ENCODE measurements at regions not wholly inside any gene's neighbourhood (a gene's known extent, or its start where the extent isn't known, plus 50 kb on each side); places are given as distances from the start of the nearest gene placed in this dataset.
A peak's percentile ranks its signal among the peaks of the same experiment; 100 is the strongest.

GRCh38 chr1:213643360-213643759, 344.4 kb upstream of the PROX1 start:
- no peak for DNase-seq (ENCODE audit: low read depth in 2 of 2)

- no peak for DNase-seq (ENCODE audit: low read depth in 2 of 2)
Measured at GRCh38 chr1:213647864-213648650, 339.7 kb upstream of the PROX1 start.

GRCh38 chr1:213649373-213649772, 338.4 kb upstream of the PROX1 start:
- DNase-seq (ENCODE audit: low read depth in 2 of 2), result no peak

- no peak for DNase-seq (ENCODE audit: low read depth in 2 of 2)
Measured at GRCh38 chr1:213650603-213651002, 337.2 kb upstream of the PROX1 start.

- DNase-seq (ENCODE audit: low read depth in 2 of 2), result no peak
Measured at GRCh38 chr1:213651077-213651476, 336.7 kb upstream of the PROX1 start.

- DNase-seq (ENCODE audit: low read depth in 2 of 2), result no peak
Measured at GRCh38 chr1:213652109-213652508, 335.7 kb upstream of the PROX1 start.

- DNase-seq (ENCODE audit: low read depth in 2 of 2), result no peak
Measured at GRCh38 chr1:213656039-213656438, 331.7 kb upstream of the PROX1 start.

GRCh38 chr1:213656503-213656902, 331.3 kb upstream of the PROX1 start:
- DNase-seq (ENCODE audit: low read depth in 2 of 2), result no peak

- no peak for DNase-seq (ENCODE audit: low read depth in 2 of 2)
Measured at GRCh38 chr1:213657013-213657412, 330.8 kb upstream of the PROX1 start.

- no peak for DNase-seq (ENCODE audit: low read depth in 2 of 2)
Measured at GRCh38 chr1:213657879-213658278, 329.9 kb upstream of the PROX1 start.

GRCh38 chr1:213658457-213658856, 329.3 kb upstream of the PROX1 start:
- DNase-seq (ENCODE audit: low read depth in 2 of 2), result no peak

GRCh38 chr1:213659580-213660547, 327.9 kb upstream of the PROX1 start:
- no peak for DNase-seq (ENCODE audit: low read depth in 2 of 2)

- no peak for DNase-seq (ENCODE audit: low read depth in 2 of 2)
Measured at GRCh38 chr1:213661302-213661701, 326.5 kb upstream of the PROX1 start.

GRCh38 chr1:213666113-213666512, 321.7 kb upstream of the PROX1 start:
- no peak for DNase-seq (ENCODE audit: low read depth in 2 of 2)

GRCh38 chr1:213666922-213667321, 320.9 kb upstream of the PROX1 start:
- DNase-seq (ENCODE audit: low read depth in 2 of 2), result no peak

GRCh38 chr1:213669512-213669911, 318.3 kb upstream of the PROX1 start:
- DNase-seq (ENCODE audit: low read depth in 2 of 2), result no peak

- peak in 1 of 2 donors; percentile 5 for DNase-seq (ENCODE audit: low read depth in 2 of 2)
Measured at GRCh38 chr1:213669964-213670691, 317.6 kb upstream of the PROX1 start.

- no peak for DNase-seq (ENCODE audit: low read depth in 2 of 2)
Measured at GRCh38 chr1:213670692-213671023, 317.1 kb upstream of the PROX1 start.

GRCh38 chr1:213675043-213675442, 312.7 kb upstream of the PROX1 start:
- no peak for DNase-seq (ENCODE audit: low read depth in 2 of 2)

GRCh38 chr1:213676736-213677135, 311.0 kb upstream of the PROX1 start:
- DNase-seq (ENCODE audit: low read depth in 2 of 2), result no peak

GRCh38 chr1:213678348-213678747, 309.4 kb upstream of the PROX1 start:
- no peak for DNase-seq (ENCODE audit: low read depth in 2 of 2)

- no peak for DNase-seq (ENCODE audit: low read depth in 2 of 2)
Measured at GRCh38 chr1:213678753-213679152, 309.0 kb upstream of the PROX1 start.
